Nephron progenitor cell (in vitro differentiated cells): ENCODE measurements at regions not wholly inside any gene's neighbourhood (a gene's known extent, or its start where the extent isn't known, plus 50 kb on each side); places are given as distances from the start of the nearest gene placed in this dataset.

Experiments used
- DNase-seq: peaks from one replicate; pipeline ENCODE4 v3.0.0; 2021
- H3K27ac Mint-ChIP-seq: 2 replicates; pipeline ENCODE4 v1.8.0; 2021; ENCODE audit warnings: mild to moderate bottlenecking, moderate library complexity, mixed read lengths
- H3K27me3 Mint-ChIP-seq: 2 replicates; pipeline ENCODE4 v1.8.0; 2021; ENCODE audit warnings: mild to moderate bottlenecking, low read depth, mixed read lengths; ENCODE audit not compliant: poor library complexity
- H3K36me3 Mint-ChIP-seq: 2 replicates; pipeline ENCODE4 v1.8.0; 2021; ENCODE audit warnings: low read depth, mixed read lengths
- H3K4me1 Mint-ChIP-seq: 2 replicates; pipeline ENCODE4 v1.8.0; 2021; ENCODE audit warnings: mixed read lengths
- H3K4me3 Mint-ChIP-seq: 2 replicates; pipeline ENCODE4 v1.8.0; 2021; ENCODE audit warnings: mild to moderate bottlenecking, moderate library complexity, mixed read lengths
- H3K9me3 Mint-ChIP-seq: 2 replicates; pipeline ENCODE4 v1.8.0; 2021; ENCODE audit warnings: mild to moderate bottlenecking, moderate library complexity, mixed read lengths
- CTCF ChIP-seq: fragments of 200-600 bp; sonication (generic); IDR thresholded peaks from 2 replicates; pipeline ENCODE4 v1.5.0; 2021; ENCODE audit warnings: antibody characterized with exemption

- Mint-ChIP-seq H3K4me1 (peaks cover 54% of the 10 kb centered on the region), H3K36me3 (no peaks in the 10 kb centered on the region), H3K27ac (peak overlapping the region; percentile 83), H3K4me3 (no peak overlapping the region), H3K27me3 (peaks cover 4% of the 10 kb centered on the region), H3K9me3 (peaks cover 3% of the 10 kb centered on the region)
- no peak for TF ChIP-seq CTCF
- no peak for DNase-seq
Observed at GRCh38 chr9:134494905-134495304, 146.7 kb upstream of the COL5A1 start.

- Mint-ChIP-seq H3K9me3 (peaks cover 13% of the 10 kb centered on the region), H3K36me3 (no peaks in the 10 kb centered on the region), H3K4me1 (peaks cover 49% of the 10 kb centered on the region), H3K4me3 (no peak overlapping the region), H3K27me3 (peaks cover 4% of the 10 kb centered on the region), H3K27ac (no peak overlapping the region)
- DNase-seq, result no peak
- TF ChIP-seq CTCF, result no peak
Observed at GRCh38 chr9:134495881-134496412, 145.7 kb upstream of the COL5A1 start.

GRCh38 chr9:134496413-134497282 is 145.0 kb upstream of the COL5A1 start:
- TF ChIP-seq CTCF, result no peak
- Mint-ChIP-seq H3K4me3 (no peak overlapping the region), H3K4me1 (peaks cover 43% of the 10 kb centered on the region), H3K36me3 (no peaks in the 10 kb centered on the region), H3K9me3 (peaks cover 15% of the 10 kb centered on the region), H3K27ac (no peak overlapping the region), H3K27me3 (peaks cover 4% of the 10 kb centered on the region)
- DNase-seq, result no peak

- no peak overlapping the region for H3K27ac Mint-ChIP-seq
- H3K36me3 Mint-ChIP-seq, result no peaks in the 10 kb centered on the region
- H3K9me3 Mint-ChIP-seq, result peaks cover 19% of the 10 kb centered on the region
- peaks cover 4% of the 10 kb centered on the region for H3K27me3 Mint-ChIP-seq
- no peak overlapping the region for H3K4me3 Mint-ChIP-seq
- no peak for TF ChIP-seq CTCF
- DNase-seq, result no peak
- H3K4me1 Mint-ChIP-seq, result peaks cover 36% of the 10 kb centered on the region
Observed at GRCh38 chr9:134497283-134497860, 144.2 kb upstream of the COL5A1 start.

- DNase-seq, result no peak
- TF ChIP-seq CTCF, result no peak
- Mint-ChIP-seq H3K9me3 (peaks cover 19% of the 10 kb centered on the region), H3K36me3 (no peaks in the 10 kb centered on the region), H3K27ac (no peak overlapping the region), H3K4me3 (no peak overlapping the region), H3K4me1 (peaks cover 27% of the 10 kb centered on the region), H3K27me3 (peaks cover 4% of the 10 kb centered on the region)
Observed at GRCh38 chr9:134498814-134499166, 142.8 kb upstream of the COL5A1 start.
